Skin of body (tissue), 1 donor: ENCODE measurements at regions not wholly inside any gene's neighbourhood (a gene's known extent, or its start where the extent isn't known, plus 50 kb on each side); places are given as distances from the start of the nearest gene placed in this dataset.
"Not testable (repeated sequence)": the region's sequence is repeated elsewhere in the genome, so short reads cannot be mapped to it uniquely, and the experiment has no call there.

Experiments used
- DNase-seq: peaks from one replicate; lab custom pipeline; 2025; lab: John Stamatoyannopoulos, UW

- no peak for DNase-seq
Measured at GRCh38 chr16:85522842-85523601, 90.1 kb upstream of the GSE1 start.

- DNase-seq = no peak
Measured at GRCh38 chr16:85523602-85524364, 89.3 kb upstream of the GSE1 start.

- no peak for DNase-seq
Measured at GRCh38 chr16:85524365-85524629, 88.8 kb upstream of the GSE1 start.

- no peak for DNase-seq
Measured at GRCh38 chr16:85524630-85525419, 88.3 kb upstream of the GSE1 start.

- DNase-seq = no peak
Measured at GRCh38 chr16:85525420-85526184, 87.5 kb upstream of the GSE1 start.

GRCh38 chr16:85526185-85526974 lies 86.7 kb upstream of the GSE1 start:
- DNase-seq = no peak

GRCh38 chr16:85527042-85527766 lies 85.9 kb upstream of the GSE1 start:
- DNase-seq = no peak

GRCh38 chr16:85527767-85528297 lies 85.3 kb upstream of the GSE1 start:
- no peak for DNase-seq

GRCh38 chr16:85528528-85529387 lies 84.4 kb upstream of the GSE1 start:
- no peak for DNase-seq

GRCh38 chr16:85529489-85530369 lies 83.4 kb upstream of the GSE1 start:
- DNase-seq = no peak

GRCh38 chr16:85530370-85530739 lies 82.8 kb upstream of the GSE1 start:
- DNase-seq = no peak

- no peak for DNase-seq
Measured at GRCh38 chr16:85531516-85531915, 81.6 kb upstream of the GSE1 start.

GRCh38 chr16:85532147-85532546 lies 81.0 kb upstream of the GSE1 start:
- no peak for DNase-seq

GRCh38 chr16:85533593-85533992 lies 79.5 kb upstream of the GSE1 start:
- DNase-seq = not testable (repeated sequence)

- DNase-seq = no peak
Measured at GRCh38 chr16:85534536-85535351, 78.4 kb upstream of the GSE1 start.

- no peak for DNase-seq
Measured at GRCh38 chr16:85535352-85536072, 77.6 kb upstream of the GSE1 start.

GRCh38 chr16:85536073-85536410 lies 77.1 kb upstream of the GSE1 start:
- DNase-seq = no peak
